ENCODE measurements at regions not wholly inside any gene's neighbourhood (a gene's known extent, or its start where the extent isn't known, plus 50 kb on each side); places are given as distances from the start of the nearest gene placed in this dataset.

- peaks cover under 1% of the 10 kb centered on the region; the same call in 1 of the 2 replicates for H3K4me1 ChIP-seq (ENCODE audit: insufficient read depth)
- no peak overlapping the region for H3K27ac ChIP-seq (ENCODE audit: low read depth)
- no peak for ATAC-seq
- peaks cover 15% of the 10 kb centered on the region for H3K9me3 Mint-ChIP-seq
- H2AFZ ChIP-seq: peak overlapping the region; percentile 66; the same call in 1 of the 2 replicates
- H3K4me2 ChIP-seq: no peak overlapping the region
- TF ChIP-seq EZH2 (IDR thresholded peaks at IDR 0.05; ENCODE audit: low read depth, unreplicated experiment) (no peak), ZNF331 (CRISPR knock-in tag; IDR thresholded peaks at IDR 0.05; ENCODE audit: low read depth) (no peak), EZH2phosphoT487 (IDR thresholded peaks at IDR 0.05; ENCODE audit: unreplicated experiment) (no peak), STAT1 (IDR thresholded peaks at IDR 0.05; ENCODE audit: unreplicated experiment) (no peak), ZNF462 (CRISPR knock-in tag; IDR thresholded peaks at IDR 0.05) (no peak), POLR2AphosphoS5 (IDR thresholded peaks at IDR 0.05; ENCODE audit: low read depth) (no peak), ETS1 (IDR thresholded peaks at IDR 0.05) (no peak), NANOG (IDR thresholded peaks at IDR 0.05; ENCODE audit: borderline replicate concordance) (no peak), JUNB (IDR thresholded peaks at IDR 0.05; ENCODE audit: unreplicated experiment) (no peak), CREB1 (CRISPR knock-in tag; IDR thresholded peaks at IDR 0.05; ENCODE audit: low read depth) (no peak), ZNF114 (CRISPR knock-in tag; IDR thresholded peaks at IDR 0.05) (no peak), REST (IDR thresholded peaks at IDR 0.05; ENCODE audit: unreplicated experiment) (no peak)
- TF ChIP-seq, protein P1, sequence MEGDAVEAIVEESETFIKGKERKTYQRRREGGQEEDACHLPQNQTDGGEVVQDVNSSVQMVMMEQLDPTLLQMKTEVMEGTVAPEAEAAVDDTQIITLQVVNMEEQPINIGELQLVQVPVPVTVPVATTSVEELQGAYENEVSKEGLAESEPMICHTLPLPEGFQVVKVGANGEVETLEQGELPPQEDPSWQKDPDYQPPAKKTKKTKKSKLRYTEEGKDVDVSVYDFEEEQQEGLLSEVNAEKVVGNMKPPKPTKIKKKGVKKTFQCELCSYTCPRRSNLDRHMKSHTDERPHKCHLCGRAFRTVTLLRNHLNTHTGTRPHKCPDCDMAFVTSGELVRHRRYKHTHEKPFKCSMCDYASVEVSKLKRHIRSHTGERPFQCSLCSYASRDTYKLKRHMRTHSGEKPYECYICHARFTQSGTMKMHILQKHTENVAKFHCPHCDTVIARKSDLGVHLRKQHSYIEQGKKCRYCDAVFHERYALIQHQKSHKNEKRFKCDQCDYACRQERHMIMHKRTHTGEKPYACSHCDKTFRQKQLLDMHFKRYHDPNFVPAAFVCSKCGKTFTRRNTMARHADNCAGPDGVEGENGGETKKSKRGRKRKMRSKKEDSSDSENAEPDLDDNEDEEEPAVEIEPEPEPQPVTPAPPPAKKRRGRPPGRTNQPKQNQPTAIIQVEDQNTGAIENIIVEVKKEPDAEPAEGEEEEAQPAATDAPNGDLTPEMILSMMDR (conservative IDR thresholded peaks at IDR 0.05; ENCODE audit: low read depth in 2 of 2): no peak
- no peak overlapping the region for H3K4me3 Mint-ChIP-seq
- no peak for DNase-seq (ENCODE audit: low spot score)
- H3K36me3 Mint-ChIP-seq (ENCODE audit: low read depth): peaks cover 12% of the 10 kb centered on the region; the same call in 1 of the 3 replicates
- H3K4me3 ChIP-seq: no peak overlapping the region
- H3K9me2 ChIP-seq (ENCODE audit: insufficient read depth): no peaks in the 10 kb centered on the region
- peaks cover 6% of the 10 kb centered on the region for H3K27me3 Mint-ChIP-seq (ENCODE audit: insufficient read depth, low read depth, poor library complexity)
- H3K36me3 ChIP-seq (ENCODE audit: insufficient read depth): no peaks in the 10 kb centered on the region
- no peaks in the 10 kb centered on the region for H4K20me1 ChIP-seq (replicated peaks; ENCODE audit: insufficient read depth)
- no peak overlapping the region; the same call in 1 of the 2 replicates for H3K27ac Mint-ChIP-seq
- H3K27me3 ChIP-seq (ENCODE audit: insufficient read depth): no peaks in the 10 kb centered on the region
- no peaks in the 10 kb centered on the region for H3K79me2 ChIP-seq (replicated peaks; ENCODE audit: insufficient read depth)
- no peaks in the 10 kb centered on the region for H3F3A ChIP-seq (replicated peaks; ENCODE audit: low read depth)
- peaks cover 8% of the 10 kb centered on the region; the same call in 2 of the 3 replicates for H3K4me1 Mint-ChIP-seq
Observed at GRCh38 chr1:178594133-178594532, 81.2 kb downstream of the TEX35 start.
